RCC 7860 (cell line): ENCODE measurements at regions not wholly inside any gene's neighbourhood (a gene's known extent, or its start where the extent isn't known, plus 50 kb on each side); places are given as distances from the start of the nearest gene placed in this dataset.
A peak's percentile ranks its signal among the peaks of the same experiment; 100 is the strongest.

Experiments
- DNase-seq: peaks from one replicate; pipeline ENCODE4 v3.0.0-alpha.2; 2015; ENCODE audit warnings: low spot score
- FAIRE-seq: peaks from 2 replicates; lab custom pipeline; 2012; peaks lifted over from hg19 to GRCh38; lab: Jason Lieb, UNC

DNA sequence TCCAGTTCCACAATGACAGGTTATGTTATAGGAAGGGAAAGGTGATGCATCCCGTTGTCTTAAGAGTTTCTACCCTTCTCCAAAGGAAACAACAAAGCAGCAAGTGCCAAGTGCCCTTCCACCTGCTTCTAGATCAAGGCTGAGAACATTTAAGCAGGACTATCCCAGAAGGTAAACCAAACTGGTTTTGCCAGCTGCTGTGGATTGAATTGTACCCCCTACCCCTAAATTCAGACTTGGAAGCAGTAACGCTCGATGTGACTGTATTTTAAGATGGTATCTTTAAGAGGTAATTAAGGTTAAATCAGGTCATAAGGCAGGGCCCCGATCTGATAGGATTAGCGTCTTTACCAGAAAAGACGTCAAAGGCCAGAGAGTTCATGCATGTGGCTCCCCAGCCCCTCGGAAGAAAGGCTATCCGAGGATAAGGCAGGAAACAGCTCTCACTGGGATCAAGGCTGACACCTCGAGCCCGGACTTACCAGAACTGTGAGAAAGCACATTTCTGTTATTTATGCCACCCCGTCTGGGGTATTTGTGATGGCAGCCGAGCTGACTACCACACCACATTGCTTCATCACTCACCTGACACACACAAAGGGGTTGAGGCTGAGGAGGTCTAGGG is 179.1 kb upstream of the RAI14 start:
- FAIRE-seq: no peak
- DNase-seq: no peak

GRCh38 chr5:34480810-34481528 is 175.2 kb upstream of the RAI14 start:
- no peak for FAIRE-seq
- no peak for DNase-seq

- FAIRE-seq: no peak
- DNase-seq: no peak
Observed at GRCh38 chr5:34483442-34484033, 172.6 kb upstream of the RAI14 start.

DNA sequence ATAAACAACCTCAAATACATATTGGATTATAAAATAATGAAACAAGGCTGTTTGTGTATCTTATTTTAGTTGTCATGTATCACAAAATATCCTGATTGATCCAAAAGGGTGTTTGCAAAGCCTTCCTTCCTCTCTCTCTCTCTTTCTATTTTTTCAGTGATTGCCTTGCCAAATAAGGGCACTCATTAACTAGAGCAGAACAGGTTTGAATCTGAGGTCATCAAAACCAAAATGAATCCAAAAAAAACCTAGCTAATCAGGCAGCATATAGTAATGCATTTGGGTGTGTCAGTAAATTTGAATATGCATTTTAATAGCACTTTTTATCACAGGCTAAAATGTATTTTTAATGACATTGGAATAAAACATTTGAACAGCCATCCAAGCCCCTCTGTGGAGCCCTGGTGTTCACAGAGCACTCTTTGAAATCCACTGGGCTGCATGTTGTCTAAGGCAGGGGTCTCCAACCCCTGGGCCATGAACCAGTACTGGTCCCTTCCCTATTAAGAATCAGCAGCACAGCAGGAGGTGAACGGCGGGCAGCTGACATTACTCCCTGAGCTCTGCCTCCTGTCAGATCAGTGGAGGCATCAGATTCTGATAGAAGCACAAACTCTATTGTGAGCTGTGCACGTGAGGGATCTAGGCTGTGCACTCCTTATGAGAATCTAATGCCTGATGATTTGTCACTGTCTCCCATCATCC is 171.8 kb upstream of the RAI14 start:
- DNase-seq (no peak), FAIRE-seq (no peak)

DNA sequence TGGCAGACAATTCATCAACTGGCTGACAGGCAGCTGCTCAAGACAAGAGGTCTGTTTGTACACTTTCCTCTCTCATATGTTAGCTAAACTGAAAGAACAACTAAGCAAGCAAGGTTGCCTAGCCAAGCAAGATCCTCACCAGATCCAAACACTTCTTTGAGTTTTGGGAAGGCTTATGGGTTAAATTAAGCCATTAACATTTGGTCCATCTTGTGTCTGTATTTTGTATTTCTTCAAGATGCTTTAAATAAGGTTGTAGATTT is 170.4 kb upstream of the RAI14 start:
- FAIRE-seq: no peak
- no peak for DNase-seq

DNA sequence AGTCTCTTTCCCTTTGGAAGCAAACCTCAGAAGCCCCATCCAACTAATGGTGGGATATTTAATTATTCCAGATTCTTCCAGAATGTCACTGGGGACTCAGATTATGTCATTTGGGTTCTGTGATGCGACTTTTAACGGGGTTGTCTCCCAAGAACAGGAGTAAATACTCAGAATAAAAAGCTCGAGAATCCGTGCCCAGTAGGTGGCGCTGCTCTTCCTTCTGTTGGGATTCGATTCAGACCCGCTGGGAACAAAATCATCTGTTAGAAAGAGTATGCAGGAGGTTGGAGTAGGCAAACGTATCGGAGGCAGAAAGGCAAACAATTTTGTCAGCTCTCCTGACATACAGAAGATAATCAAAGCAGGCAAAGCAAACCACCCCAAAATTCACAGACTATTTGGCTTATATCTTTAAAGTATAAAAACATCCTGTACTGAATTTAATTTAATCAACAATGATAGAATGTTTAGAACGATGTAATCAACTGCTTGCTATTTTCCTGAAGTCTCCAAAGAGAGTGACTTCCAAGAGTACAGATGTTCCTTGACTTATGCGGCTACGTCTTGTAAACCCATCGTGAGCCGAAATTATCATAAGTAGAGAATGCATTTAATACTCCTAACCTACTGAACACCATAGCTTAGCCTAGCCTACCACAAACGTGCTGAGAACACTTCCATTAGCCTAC is 169.8 kb upstream of the RAI14 start:
- FAIRE-seq: peak; percentile 83

GRCh38 chr5:34486849-34487158 is 169.3 kb upstream of the RAI14 start:
- no peak for FAIRE-seq
- no peak for DNase-seq

More for the DNA sequence above, 169.8 kb upstream of the RAI14 start:
- peak; percentile 77 for DNase-seq

DNA sequence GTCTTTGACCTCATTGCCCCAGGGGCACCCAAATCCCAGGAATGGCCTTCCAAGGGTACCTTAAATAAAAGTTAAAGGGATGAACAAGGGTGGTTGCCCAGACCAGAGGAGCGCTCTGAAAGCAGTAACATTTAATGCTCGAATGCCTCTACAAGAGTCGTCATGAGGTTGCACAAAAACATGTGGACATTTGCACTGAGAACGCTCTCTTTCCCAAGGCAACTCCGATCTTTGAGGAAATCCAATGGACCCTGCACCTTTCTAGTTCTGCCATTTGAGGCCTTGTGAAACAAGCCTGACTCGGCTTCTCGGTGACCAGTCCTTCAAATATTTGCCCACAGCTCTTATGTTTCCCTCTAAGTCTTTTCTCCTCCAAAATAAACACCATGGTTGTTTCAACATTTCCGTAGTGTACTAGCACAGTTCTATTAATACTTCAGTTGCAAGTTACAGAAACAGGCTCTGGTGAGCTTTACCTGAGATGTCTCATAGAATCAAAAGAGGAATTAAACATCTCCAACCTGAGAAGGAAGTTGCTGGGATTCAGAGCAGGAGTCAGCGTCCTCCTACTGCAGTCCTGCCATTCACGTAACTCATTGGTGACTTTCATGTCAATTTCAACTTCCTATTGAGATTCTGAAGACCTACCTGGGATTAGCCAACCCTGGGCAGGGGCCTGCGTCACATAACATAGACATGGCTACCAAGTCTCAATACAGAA is 168.8 kb upstream of the RAI14 start:
- FAIRE-seq (no peak), DNase-seq (no peak)

DNA sequence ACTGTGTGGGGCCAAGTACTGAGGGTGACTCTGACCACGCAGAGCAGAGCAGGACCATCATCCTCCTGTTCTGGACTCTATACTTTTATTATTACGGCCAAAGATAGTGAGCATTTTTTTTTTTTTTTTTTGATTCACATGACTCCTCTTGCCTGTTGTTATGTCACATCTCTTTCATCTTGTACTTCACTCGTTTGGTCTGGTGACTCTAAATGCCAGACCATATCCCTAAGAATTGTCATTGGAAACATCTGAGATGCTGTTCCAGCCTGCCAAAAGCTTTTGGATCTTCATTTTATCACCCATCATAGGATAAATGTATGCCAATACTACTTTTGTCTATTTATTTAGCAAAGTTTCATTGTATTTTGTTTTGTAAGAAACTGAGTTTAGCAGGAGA is 168.2 kb upstream of the RAI14 start:
- no peak for FAIRE-seq
- no peak for DNase-seq

- DNase-seq (no peak), FAIRE-seq (no peak)
Observed at GRCh38 chr5:34488984-34489383, 167.1 kb upstream of the RAI14 start.

GRCh38 chr5:34490506-34491250 is 165.4 kb upstream of the RAI14 start:
- no peak for FAIRE-seq
- no peak for DNase-seq

DNA sequence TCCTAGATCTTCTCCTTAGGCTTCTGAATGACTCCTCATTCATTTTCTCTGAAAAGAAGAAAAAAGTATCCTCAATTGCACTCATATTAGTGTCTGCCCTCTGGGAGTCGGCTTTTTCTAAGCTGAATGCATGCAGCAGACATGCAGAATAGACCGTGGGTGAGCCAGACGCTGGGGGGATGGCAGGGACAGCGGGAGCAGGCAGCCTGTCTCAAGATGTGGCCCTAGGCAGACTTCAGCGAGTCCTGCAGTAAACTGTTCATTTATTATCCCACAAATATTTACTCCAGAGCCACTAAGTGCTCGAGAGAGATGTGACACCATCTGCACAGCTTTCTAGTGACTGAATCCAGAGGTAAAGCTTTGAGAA is 164.9 kb upstream of the RAI14 start:
- DNase-seq (no peak), FAIRE-seq (no peak)

DNA sequence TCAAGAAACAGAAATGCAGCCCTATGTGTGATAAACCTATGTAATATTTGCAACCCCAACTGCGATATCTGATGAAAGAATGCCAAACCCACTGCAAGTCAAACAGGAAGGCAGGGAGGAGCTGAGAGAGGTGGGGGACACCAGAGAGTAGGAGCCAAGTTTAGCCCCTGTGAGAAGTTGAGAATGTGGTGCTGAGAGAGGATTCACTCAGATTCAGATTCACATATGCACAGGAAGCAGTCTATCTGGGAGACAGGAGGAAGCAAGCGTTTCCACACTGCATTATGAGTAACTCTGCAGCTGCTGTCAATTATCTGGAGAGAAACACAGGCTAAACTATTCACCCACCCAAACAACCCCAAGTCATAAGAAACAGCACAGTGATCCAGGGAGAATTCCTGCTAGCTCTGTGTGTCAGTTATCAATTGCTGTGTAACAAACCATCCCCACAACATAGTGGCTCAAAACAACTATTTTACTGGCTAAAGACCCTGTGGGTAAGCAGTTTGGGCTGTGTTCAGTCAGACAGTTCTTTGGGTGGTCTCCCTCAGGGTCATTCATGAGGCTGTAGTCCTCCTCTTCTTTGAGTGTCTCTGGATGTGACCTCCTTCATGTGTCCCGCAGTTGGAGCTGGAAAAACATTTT is 161.9 kb upstream of the RAI14 start:
- FAIRE-seq (no peak), DNase-seq (no peak)

DNA sequence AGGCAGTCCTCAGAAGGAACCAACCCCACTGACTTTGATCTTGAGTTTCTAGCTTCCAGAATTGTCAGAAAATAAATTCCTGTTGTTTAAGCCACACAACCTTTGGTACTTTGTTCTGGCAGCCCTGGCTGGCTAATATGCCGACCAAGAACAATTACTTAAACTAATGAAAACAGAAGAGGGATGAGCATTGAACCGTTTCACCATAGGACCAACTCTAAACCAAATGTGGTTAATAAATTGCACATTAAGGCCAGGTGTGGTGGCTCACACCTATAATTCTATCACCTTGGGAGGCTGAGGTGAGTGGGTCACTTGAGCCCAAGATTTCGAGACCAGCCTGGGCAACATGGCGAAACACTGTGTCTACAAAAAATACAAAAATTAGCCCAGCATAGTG is 160.9 kb upstream of the RAI14 start:
- FAIRE-seq (no peak), DNase-seq (no peak)

DNA sequence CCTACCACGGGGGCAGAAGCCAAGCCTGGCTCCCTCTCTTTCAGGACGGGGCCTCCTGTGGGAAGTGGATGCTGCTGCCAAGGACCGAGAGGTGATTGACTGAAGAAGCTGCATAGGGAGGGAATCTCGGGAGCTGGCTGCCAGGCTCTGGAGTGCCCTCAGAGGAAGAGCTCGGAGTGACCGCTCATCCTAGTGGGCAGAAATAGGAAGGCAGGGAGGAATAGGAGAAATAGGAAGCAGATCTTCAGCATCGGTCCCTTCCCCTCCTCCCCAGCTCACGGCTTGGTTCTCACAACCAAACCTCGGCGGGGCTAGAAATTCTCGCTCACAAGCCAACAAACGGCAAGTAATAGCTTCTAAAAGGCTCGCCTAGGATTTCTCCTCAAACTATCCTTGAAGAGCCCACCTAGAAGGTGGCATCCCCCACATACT is 159.9 kb upstream of the RAI14 start:
- no peak for DNase-seq

GRCh38 chr5:34496701-34497469 is 159.2 kb upstream of the RAI14 start:
- FAIRE-seq: no peak
- DNase-seq: no peak

More for the DNA sequence above, 159.9 kb upstream of the RAI14 start:
- FAIRE-seq: no peak

GRCh38 chr5:34497470-34497808 is 158.7 kb upstream of the RAI14 start:
- FAIRE-seq (no peak), DNase-seq (no peak)

DNA sequence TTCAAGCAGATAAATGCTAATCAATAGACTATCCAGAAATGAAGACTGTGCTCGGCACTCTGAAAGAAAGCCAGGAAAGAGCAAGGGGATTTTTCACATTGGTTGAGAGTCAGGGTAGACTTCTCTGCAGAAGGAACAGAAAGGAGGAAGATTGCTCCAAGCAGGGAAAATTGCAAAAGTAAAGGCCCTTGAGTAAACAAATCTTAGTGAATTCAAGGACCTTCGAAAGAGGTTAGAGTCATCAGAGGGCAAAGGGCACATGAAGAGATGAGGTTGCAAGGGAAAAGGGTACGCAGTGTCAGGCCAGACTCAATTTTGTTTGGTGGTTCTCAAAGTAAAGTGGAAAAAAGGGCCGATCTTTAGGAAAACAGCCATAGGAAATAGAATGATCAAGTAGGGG is 157.6 kb upstream of the RAI14 start:
- no peak for FAIRE-seq
- no peak for DNase-seq
